ENCODE measurements at regions not wholly inside any gene's neighbourhood (a gene's known extent, or its start where the extent isn't known, plus 50 kb on each side); places are given as distances from the start of the nearest gene placed in this dataset.

GRCh38 chr4:12707381-12708175, 776.6 kb downstream of the RAB28 start:
- no peak overlapping the region for H3K4me3 Mint-ChIP-seq (ENCODE audit: unreplicated experiment)
- DNase-seq (ENCODE audit: low spot score): no peak
- no peak for TF ChIP-seq CTCF (IDR thresholded peaks at IDR 0.05)
- H3K36me3 Mint-ChIP-seq (ENCODE audit: low read depth): no peaks in the 10 kb centered on the region
- H3K9me3 Mint-ChIP-seq (ENCODE audit: low read depth): no peaks in the 10 kb centered on the region
- no peaks in the 10 kb centered on the region for H3K4me1 Mint-ChIP-seq (ENCODE audit: low read depth)
- peaks cover 6% of the 10 kb centered on the region for H3K27me3 Mint-ChIP-seq (ENCODE audit: low read depth)
- no peak overlapping the region for H3K27ac Mint-ChIP-seq (ENCODE audit: unreplicated experiment)

GRCh38 chr4:12703036-12703435, 781.1 kb downstream of the RAB28 start:
- no peaks in the 10 kb centered on the region for H3K36me3 Mint-ChIP-seq (ENCODE audit: low read depth)
- no peaks in the 10 kb centered on the region for H3K9me3 Mint-ChIP-seq (ENCODE audit: low read depth)
- DNase-seq (ENCODE audit: low spot score): no peak

DNA sequence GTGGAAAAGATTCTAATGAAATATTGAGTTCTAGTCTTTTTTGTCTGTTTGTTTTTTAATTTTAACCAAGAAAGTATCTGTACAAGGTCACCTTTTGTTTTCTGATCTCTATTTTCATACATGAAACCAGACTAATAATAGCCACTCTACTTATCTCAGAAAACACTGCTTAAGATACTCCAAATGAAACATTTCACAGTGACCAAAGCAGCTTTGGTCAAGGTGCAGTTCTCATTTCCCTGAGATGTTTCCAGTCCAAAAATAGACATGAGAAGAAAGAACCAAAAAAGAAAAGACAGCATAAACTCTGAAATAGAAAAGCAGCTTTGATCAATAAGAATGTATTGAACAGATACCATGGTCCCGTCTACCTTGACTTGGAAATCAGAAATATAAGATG, 782.8 kb downstream of the RAB28 start:
- peaks cover 17% of the 10 kb centered on the region for H3K27me3 Mint-ChIP-seq (ENCODE audit: low read depth)
- no peak for TF ChIP-seq CTCF (IDR thresholded peaks at IDR 0.05)
- DNase-seq (ENCODE audit: low spot score): no peak
- H3K4me1 Mint-ChIP-seq (ENCODE audit: low read depth): no peaks in the 10 kb centered on the region
- H3K4me3 Mint-ChIP-seq (ENCODE audit: unreplicated experiment): no peak overlapping the region
- H3K36me3 Mint-ChIP-seq (ENCODE audit: low read depth): no peaks in the 10 kb centered on the region
- no peaks in the 10 kb centered on the region for H3K9me3 Mint-ChIP-seq (ENCODE audit: low read depth)
- H3K27ac Mint-ChIP-seq (ENCODE audit: unreplicated experiment): no peak overlapping the region

More at GRCh38 chr4:12703036-12703435, 781.1 kb downstream of the RAB28 start:
- no peak overlapping the region for H3K27ac Mint-ChIP-seq (ENCODE audit: unreplicated experiment)
- H3K4me1 Mint-ChIP-seq (ENCODE audit: low read depth): no peaks in the 10 kb centered on the region
- no peak overlapping the region for H3K4me3 Mint-ChIP-seq (ENCODE audit: unreplicated experiment)
- peaks cover 17% of the 10 kb centered on the region for H3K27me3 Mint-ChIP-seq (ENCODE audit: low read depth)
- TF ChIP-seq CTCF (IDR thresholded peaks at IDR 0.05): no peak

DNA sequence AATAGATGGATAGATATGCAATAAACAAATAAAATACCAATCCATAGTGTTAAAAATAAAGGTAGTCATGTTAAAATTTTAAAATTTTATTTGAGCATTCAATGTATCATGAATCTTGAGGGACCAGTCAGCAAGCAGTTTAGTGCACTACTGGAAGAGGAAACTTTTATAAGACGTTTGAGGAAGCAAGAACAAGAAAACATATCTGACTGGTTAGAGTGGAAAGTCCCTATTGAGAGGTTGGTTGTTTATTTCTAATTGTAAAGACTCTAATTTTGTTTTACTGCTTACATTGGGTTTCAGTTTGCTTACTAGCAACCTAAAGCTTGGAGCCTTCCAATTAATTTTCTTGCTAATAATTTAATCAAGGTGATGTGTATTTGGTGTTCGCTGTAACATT, 786.2 kb downstream of the RAB28 start:
- no peak for TF ChIP-seq CTCF (IDR thresholded peaks at IDR 0.05)
- Mint-ChIP-seq H3K4me3 (ENCODE audit: unreplicated experiment) (no peak overlapping the region), H3K4me1 (ENCODE audit: low read depth) (peaks cover under 1% of the 10 kb centered on the region), H3K9me3 (ENCODE audit: low read depth) (no peaks in the 10 kb centered on the region), H3K27ac (ENCODE audit: unreplicated experiment) (no peak overlapping the region), H3K27me3 (ENCODE audit: low read depth) (peaks cover 11% of the 10 kb centered on the region), H3K36me3 (ENCODE audit: low read depth) (no peaks in the 10 kb centered on the region)
- no peak for DNase-seq (ENCODE audit: low spot score)

GRCh38 chr4:12692815-12693214, 791.3 kb downstream of the RAB28 start:
- no peaks in the 10 kb centered on the region for H3K36me3 Mint-ChIP-seq (ENCODE audit: low read depth)
- no peak overlapping the region for H3K27ac Mint-ChIP-seq (ENCODE audit: unreplicated experiment)
- no peak overlapping the region for H3K4me3 Mint-ChIP-seq (ENCODE audit: unreplicated experiment)
- H3K9me3 Mint-ChIP-seq (ENCODE audit: low read depth): no peaks in the 10 kb centered on the region
- TF ChIP-seq CTCF (IDR thresholded peaks at IDR 0.05): no peak
- DNase-seq (ENCODE audit: low spot score): no peak
- no peaks in the 10 kb centered on the region for H3K27me3 Mint-ChIP-seq (ENCODE audit: low read depth)
- peaks cover 5% of the 10 kb centered on the region for H3K4me1 Mint-ChIP-seq (ENCODE audit: low read depth)

All from chondrocyte (in vitro differentiated cells).